HFF-Myc (cell line): ENCODE measurements at regions not wholly inside any gene's neighbourhood (a gene's known extent, or its start where the extent isn't known, plus 50 kb on each side); places are given as distances from the start of the nearest gene placed in this dataset.
"Not testable (repeated sequence)": the region's sequence is repeated elsewhere in the genome, so short reads cannot be mapped to it uniquely, and the experiment has no call there.

Source experiments
- DNase-seq: peaks from one replicate; pipeline ENCODE4 v3.0.0-alpha.2; 2011; ENCODE audit warnings: low read depth; ENCODE audit errors: extremely low read depth
- H3K4me3 ChIP-seq: replicated peaks from 2 replicates; pipeline ENCODE4 v1.5.1; 2011; ENCODE audit warnings: low read depth, mild to moderate bottlenecking, control low read depth, low read length
- TF ChIP-seq, protein P1 (sequence below): IDR thresholded peaks from 2 replicates; pipeline ENCODE4 v1.5.1; 2012; ENCODE audit warnings: mild to moderate bottlenecking, low read depth, low read length, control low read depth; ENCODE audit errors: missing control alignments

DNA sequence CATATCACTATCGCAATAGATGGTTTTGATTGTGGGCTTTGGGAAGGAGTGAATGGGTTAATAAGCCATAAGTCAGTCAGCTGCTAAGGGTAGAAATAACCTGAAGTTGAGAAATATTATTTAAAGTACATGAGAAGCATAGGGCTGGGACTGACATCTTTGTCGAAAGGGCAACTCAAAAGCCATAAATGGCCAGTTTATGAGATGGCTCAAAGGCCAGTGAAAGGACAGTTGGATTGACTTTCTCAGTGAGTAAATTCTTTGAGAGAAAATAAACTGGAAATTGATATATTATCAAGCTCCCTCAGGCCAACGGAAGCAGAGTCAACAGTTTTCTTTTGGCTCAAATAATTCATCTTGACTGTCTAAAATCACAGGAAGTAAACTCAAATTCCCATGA is 419.8 kb downstream of the NSUN3 start:
- TF ChIP-seq, protein P1, sequence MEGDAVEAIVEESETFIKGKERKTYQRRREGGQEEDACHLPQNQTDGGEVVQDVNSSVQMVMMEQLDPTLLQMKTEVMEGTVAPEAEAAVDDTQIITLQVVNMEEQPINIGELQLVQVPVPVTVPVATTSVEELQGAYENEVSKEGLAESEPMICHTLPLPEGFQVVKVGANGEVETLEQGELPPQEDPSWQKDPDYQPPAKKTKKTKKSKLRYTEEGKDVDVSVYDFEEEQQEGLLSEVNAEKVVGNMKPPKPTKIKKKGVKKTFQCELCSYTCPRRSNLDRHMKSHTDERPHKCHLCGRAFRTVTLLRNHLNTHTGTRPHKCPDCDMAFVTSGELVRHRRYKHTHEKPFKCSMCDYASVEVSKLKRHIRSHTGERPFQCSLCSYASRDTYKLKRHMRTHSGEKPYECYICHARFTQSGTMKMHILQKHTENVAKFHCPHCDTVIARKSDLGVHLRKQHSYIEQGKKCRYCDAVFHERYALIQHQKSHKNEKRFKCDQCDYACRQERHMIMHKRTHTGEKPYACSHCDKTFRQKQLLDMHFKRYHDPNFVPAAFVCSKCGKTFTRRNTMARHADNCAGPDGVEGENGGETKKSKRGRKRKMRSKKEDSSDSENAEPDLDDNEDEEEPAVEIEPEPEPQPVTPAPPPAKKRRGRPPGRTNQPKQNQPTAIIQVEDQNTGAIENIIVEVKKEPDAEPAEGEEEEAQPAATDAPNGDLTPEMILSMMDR, result no peak
- no peak for DNase-seq
- no peak overlapping the region for H3K4me3 ChIP-seq

DNA sequence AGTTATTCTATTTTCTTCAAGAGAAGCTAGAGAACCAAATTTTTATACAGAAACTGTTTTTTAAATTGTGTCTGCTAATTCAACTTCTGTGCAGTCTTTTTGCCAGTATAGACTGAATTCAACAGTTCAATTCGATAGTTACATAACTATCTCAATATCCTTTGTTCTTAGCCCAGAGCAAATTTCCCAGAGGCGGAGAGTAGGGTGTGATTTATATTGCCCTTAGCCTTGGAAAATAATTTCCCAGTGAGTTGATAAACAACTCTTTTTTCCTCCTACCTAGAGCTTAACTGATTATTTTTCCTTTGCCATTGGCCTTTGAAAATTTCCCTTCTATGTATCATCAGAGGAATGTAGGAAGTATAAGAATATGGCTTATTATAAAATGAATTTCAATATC is 420.5 kb downstream of the NSUN3 start:
- H3K4me3 ChIP-seq, result no peak overlapping the region
- DNase-seq, result no peak
- TF ChIP-seq, protein P1, result no peak

DNA sequence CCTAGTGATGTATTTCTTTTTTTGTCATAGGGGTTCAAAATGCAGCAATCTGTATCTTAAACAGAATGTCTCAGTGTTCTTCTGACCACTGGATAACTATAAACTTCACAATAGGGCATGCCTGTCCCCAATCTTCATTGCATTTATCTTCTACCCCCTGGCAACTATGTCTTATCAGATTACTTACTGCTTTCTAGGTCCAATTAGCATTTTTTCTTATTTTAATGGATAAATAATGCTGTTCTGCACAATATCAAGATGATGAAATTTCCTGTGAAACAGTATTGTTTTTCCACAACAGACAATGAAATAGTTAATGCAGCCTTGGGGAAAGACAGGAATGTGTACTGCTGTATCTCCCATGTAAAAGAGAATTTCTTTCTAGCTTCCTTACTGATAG is 432.1 kb downstream of the NSUN3 start:
- TF ChIP-seq, protein P1, result no peak
- H3K4me3 ChIP-seq, result no peak overlapping the region
- no peak for DNase-seq

DNA sequence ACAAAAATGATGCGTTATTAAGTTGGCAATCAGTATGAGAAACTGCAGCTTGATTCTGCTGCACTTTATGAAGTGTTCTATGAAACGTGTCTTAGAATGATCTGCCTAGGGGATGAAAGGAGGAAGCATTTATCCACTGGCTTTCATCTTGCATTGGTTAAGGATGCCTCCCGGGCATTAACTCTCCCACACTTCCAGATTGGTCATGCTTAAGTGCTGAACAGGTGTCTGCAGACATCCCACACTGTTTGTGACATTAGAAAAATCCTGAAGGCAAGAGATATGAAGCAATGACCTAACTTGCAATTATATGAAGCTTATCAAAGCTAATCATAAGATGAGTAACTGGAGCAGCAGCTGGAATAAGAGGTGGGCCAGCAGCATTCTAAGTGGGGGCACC is 437.3 kb downstream of the NSUN3 start:
- no peak overlapping the region for H3K4me3 ChIP-seq
- DNase-seq, result no peak
- TF ChIP-seq, protein P1, result no peak

DNA sequence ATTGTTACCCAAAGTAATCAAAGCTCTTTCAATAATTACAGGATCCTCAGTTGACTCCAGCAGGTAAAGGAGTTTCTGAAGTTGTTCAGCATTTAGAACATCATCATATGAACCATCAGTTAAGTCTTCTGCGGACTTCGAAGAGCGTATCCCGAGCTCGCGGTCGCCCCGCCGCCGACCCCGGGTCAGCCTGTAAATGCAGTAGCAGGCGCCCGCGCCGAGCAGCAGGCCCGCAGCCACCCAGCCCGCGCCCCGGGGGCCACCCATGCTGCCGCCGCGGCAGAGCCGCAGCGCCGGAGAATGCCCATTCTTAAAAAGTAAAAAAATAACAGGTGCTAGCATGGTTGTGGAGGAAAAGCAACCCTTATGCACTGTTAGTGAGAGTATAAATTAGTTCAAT is 444.5 kb downstream of the NSUN3 start:
- not testable (repeated sequence) for H3K4me3 ChIP-seq, DNase-seq

DNA sequence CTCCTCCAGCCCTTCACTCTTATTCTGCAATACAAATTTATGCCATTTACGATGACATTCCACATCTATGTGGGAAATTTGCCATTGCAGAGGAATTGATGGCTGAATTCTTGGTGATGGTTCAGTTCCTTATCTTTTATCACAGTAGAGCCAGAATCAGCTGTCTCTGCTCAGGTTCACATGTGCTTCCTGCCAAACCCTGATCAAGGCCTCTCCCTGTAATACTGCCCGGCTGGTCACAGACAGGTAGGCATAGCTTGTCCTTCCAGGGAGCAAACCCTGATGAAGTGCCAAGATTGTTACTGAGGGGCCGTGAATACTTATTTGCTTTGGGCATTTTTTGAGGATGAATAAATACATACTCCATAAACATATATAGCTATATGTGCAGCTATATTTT is 450.0 kb downstream of the NSUN3 start:
- no peak overlapping the region for H3K4me3 ChIP-seq
- TF ChIP-seq, protein P1, result no peak
- no peak for DNase-seq

DNA sequence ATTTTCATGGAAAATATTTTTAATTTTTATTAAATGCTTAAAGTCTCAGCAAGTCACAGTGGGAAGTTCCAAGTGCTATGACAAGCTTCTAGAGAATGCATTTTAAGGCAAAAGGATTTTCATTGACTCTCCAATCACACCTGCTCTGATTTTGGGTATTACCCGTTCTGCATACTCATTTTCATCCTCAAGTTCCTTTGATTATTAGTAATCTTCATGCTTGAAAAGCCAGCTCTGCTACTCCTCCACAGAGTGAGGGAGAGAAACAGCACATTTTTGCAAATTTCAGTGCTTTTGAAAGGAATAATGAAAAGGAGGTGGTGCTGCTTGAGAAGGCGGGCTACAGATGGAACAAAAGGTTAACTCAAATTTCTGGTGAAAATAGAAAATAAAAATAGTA is 450.7 kb downstream of the NSUN3 start:
- TF ChIP-seq, protein P1, result no peak

More for the DNA sequence above, 450.7 kb downstream of the NSUN3 start:
- no peak for DNase-seq
- H3K4me3 ChIP-seq, result no peak overlapping the region
